K562 (cell line): ENCODE measurements at regions not wholly inside any gene's neighbourhood (a gene's known extent, or its start where the extent isn't known, plus 50 kb on each side); places are given as distances from the start of the nearest gene placed in this dataset.

Source experiments
- ATAC-seq: fragments of 200-7000 bp; cut with Tn5 transposase; 3 replicates; pipeline ENCODE4 v1.9.1; 2020; ENCODE audit warnings: moderate library complexity
- BruUV-seq: library from RNA; stranded (reverse); fragments of 400-500 nt; replicated peaks from 2 replicates; lab custom pipeline; 2021; lab: Mats Ljungman, UMichigan
- CTCF ChIA-PET: fragments of 300-600 bp; formaldehyde crosslinking; extraction: SDS; loops from one replicate; lab custom pipeline; 2021; ENCODE audit warnings: low intra/inter-chr PET ratio; lab: Yijun Ruan, JAX
- POLR2A ChIA-PET: fragments of 300-600, 350-650 bp; sonication (Branson Sonifier 250); formaldehyde crosslinking; extraction: SDS; loops from one replicate; lab custom pipeline; 2021; ENCODE audit warnings: antibody characterized with exemption, inconsistent platforms; lab: Yijun Ruan, JAX
- DNase-seq, 4 experiments: peaks; one replicate each; pipeline versions ENCODE4 v3.0.0 to v3.0.0-alpha.2; 2011 to 2018; ENCODE audit warnings: low spot score in 3 of 4, mixed read lengths in 3 of 4; ENCODE audit errors: extremely low read depth in 1 of 4
- FAIRE-seq: peaks from 2 replicates; lab custom pipeline; 2011; peaks lifted over from hg19 to GRCh38; lab: Jason Lieb, UNC
- H2AFZ ChIP-seq: 2 replicates; pipeline ENCODE4 v1.6.0; 2011; ENCODE audit warnings: low read depth, low read length, control low read depth, inconsistent platforms
- H3K27ac ChIP-seq: fragments of 200-600 bp; 3 replicates; pipeline ENCODE4 v1.8.0; 2011; ENCODE audit warnings: low read depth, mild to moderate bottlenecking, control low read depth, inconsistent platforms, low read length, moderate library complexity, mixed read lengths; ENCODE audit errors: extremely low read depth
- H3K27me3 ChIP-seq, 2 experiments: fragments of 300-600 bp in 1 of 2; 2 replicates in 1 of 2; 3 replicates in 1 of 2; pipeline versions ENCODE4 v1.6.0 to v1.8.0; 2011; ENCODE audit warnings: inconsistent platforms in 2 of 2, low read length in 2 of 2, mild to moderate bottlenecking in 1 of 2, mixed read lengths in 1 of 2, moderate library complexity in 1 of 2; ENCODE audit not compliant: control insufficient read depth in 2 of 2, insufficient read depth in 2 of 2
- H3K36me3 ChIP-seq: fragments of 300-600 bp; 3 replicates; pipeline ENCODE4 v1.8.0; 2011; ENCODE audit warnings: mild to moderate bottlenecking, low read length, inconsistent platforms; ENCODE audit not compliant: control insufficient read depth, insufficient read depth
- H3K4me1 ChIP-seq, 2 experiments: fragments of 200-600 bp in 1 of 2; replicated peaks in 1 of 2; 2 replicates in 1 of 2; 3 replicates in 1 of 2; pipeline versions ENCODE4 v1.5.1 to v1.8.0; 2011; ENCODE audit warnings: inconsistent platforms in 2 of 2, low read length in 2 of 2, mild to moderate bottlenecking in 1 of 2, mixed read lengths in 1 of 2, moderate library complexity in 1 of 2; ENCODE audit not compliant: control insufficient read depth in 2 of 2, insufficient read depth in 2 of 2
- H3K4me2 ChIP-seq: 2 replicates; pipeline ENCODE4 v1.6.1; 2011; ENCODE audit warnings: low read length, control low read depth, inconsistent platforms, mixed read lengths; ENCODE audit not compliant: insufficient read depth
- H3K4me3 ChIP-seq: fragments of 200-600 bp; sonication (generic), shearing (Covaris generic); 2 replicates; pipeline ENCODE4 v1.5.1; 2016; ENCODE audit warnings: control low read depth, inconsistent platforms
- H3K79me2 ChIP-seq: fragments of 200-600 bp; 3 replicates; pipeline ENCODE4 v1.8.0; 2011; ENCODE audit warnings: low read length, inconsistent platforms; ENCODE audit not compliant: control insufficient read depth, insufficient read depth
- H3K9ac ChIP-seq, 2 experiments: 2 replicates each; pipeline versions ENCODE4 v1.6.0 to v1.6.1; 2011; ENCODE audit warnings: low read depth in 2 of 2, low read length in 2 of 2, control low read depth in 1 of 2, inconsistent platforms in 1 of 2, mild to moderate bottlenecking in 1 of 2, mixed read lengths in 1 of 2; ENCODE audit not compliant: insufficient read depth in 1 of 2
- H3K9me1 ChIP-seq: one replicate; pipeline ENCODE4 v1.6.0; 2011; ENCODE audit warnings: inconsistent platforms, mild to moderate bottlenecking, low read length, moderate library complexity; ENCODE audit not compliant: control insufficient read depth, insufficient read depth
- H3K9me3 ChIP-seq: replicated peaks from 2 replicates; pipeline ENCODE4 v1.5.1; 2011; ENCODE audit warnings: low read depth, low read length, inconsistent platforms; ENCODE audit not compliant: control insufficient read depth, insufficient read depth
- H4K20me1 ChIP-seq: replicated peaks from 2 replicates; pipeline ENCODE4 v1.6.1; 2011; ENCODE audit warnings: low read length, inconsistent platforms, mixed read lengths; ENCODE audit not compliant: control insufficient read depth, insufficient read depth
- ARHGAP35 ChIP-seq: fragments of 450-650 bp; IDR thresholded peaks from 2 replicates; pipeline ENCODE4 v1.6.1; 2018; ENCODE audit not compliant: partially characterized antibody
- CBX5 ChIP-seq: IDR thresholded peaks from 2 replicates; pipeline ENCODE4 v1.6.1; 2014; ENCODE audit warnings: low read depth, borderline replicate concordance
- CREB3L1 ChIP-seq: fragments of 450-650 bp; IDR thresholded peaks from 2 replicates; pipeline ENCODE4 v1.6.1; 2014; ENCODE audit warnings: low read depth, mild to moderate bottlenecking, moderate library complexity, borderline replicate concordance
- GTF2A2 ChIP-seq: IDR thresholded peaks from 2 replicates; pipeline ENCODE4 v1.6.1; 2016; ENCODE audit warnings: mild to moderate bottlenecking, missing genetic modification characterization, missing compliant biosample characterization
- MNT ChIP-seq, 2 experiments: fragments of 450-650 bp; conservative IDR thresholded peaks; 2 replicates each; pipeline ENCODE4 v1.6.1; 2017; ENCODE audit warnings: mild to moderate bottlenecking in 2 of 2, moderate library complexity in 2 of 2
- NCOR1 ChIP-seq: fragments of 450-650 bp; IDR thresholded peaks from 2 replicates; pipeline ENCODE4 v1.6.1; 2016; ENCODE audit warnings: mild to moderate bottlenecking, moderate library complexity
- NR1H2 ChIP-seq: sonication (generic); formaldehyde crosslinking; IDR thresholded peaks from 2 replicates; pipeline ENCODE4 v1.4.0; 2020; ENCODE audit warnings: mild to moderate bottlenecking, missing genetic modification reagents
- RBBP5 ChIP-seq: fragments of 200-600 bp; sonication (generic); IDR thresholded peaks from 2 replicates; pipeline ENCODE4 v1.6.1; 2012; ENCODE audit warnings: borderline replicate concordance, mild to moderate bottlenecking, low read length, control low read depth, inconsistent platforms; ENCODE audit not compliant: insufficient read depth, poor library complexity, severe bottlenecking
- SETDB1 ChIP-seq: IDR thresholded peaks from one replicate; pipeline ENCODE4 v1.6.1; 2012; ENCODE audit warnings: low read length, control low read depth, inconsistent platforms
- SIN3B ChIP-seq: fragments of 450-650 bp; IDR thresholded peaks from 2 replicates; pipeline ENCODE4 v1.6.1; 2017; ENCODE audit warnings: low read depth, mild to moderate bottlenecking, moderate library complexity
- SP2 ChIP-seq: IDR thresholded peaks from 2 replicates; pipeline ENCODE4 v1.6.1; 2011; ENCODE audit warnings: mild to moderate bottlenecking, low read depth, low read length, moderate library complexity; ENCODE audit not compliant: poor library complexity, severe bottlenecking; ENCODE audit errors: extremely low read depth
- ZBTB7A ChIP-seq: IDR thresholded peaks from 2 replicates; pipeline ENCODE4 v1.6.1; 2011; ENCODE audit warnings: low read depth, mild to moderate bottlenecking, low read length, moderate library complexity, borderline replicate concordance; ENCODE audit not compliant: control insufficient read depth
- ZNF24 ChIP-seq: fragments of 450-650 bp; IDR thresholded peaks from 2 replicates; pipeline ENCODE4 v1.6.1; 2016
- ZNF57 ChIP-seq: fragments of 450-650 bp; formaldehyde crosslinking; IDR thresholded peaks from 2 replicates; pipeline ENCODE4 v1.4.0; 2020; ENCODE audit warnings: mild to moderate bottlenecking, moderate library complexity
- ZNF75A ChIP-seq: fragments of 450-650 bp; formaldehyde crosslinking; IDR thresholded peaks from 2 replicates; pipeline ENCODE4 v1.4.0; 2020; ENCODE audit warnings: mild to moderate bottlenecking
- ZNF780A ChIP-seq: fragments of 250-450 bp; sonication (Bioruptor Pico); IDR thresholded peaks from 2 replicates; pipeline ENCODE4 v1.5.0; 2021; ENCODE audit warnings: mild to moderate bottlenecking
- WGBS: fragments of 100-300 bp; shearing (Covaris generic); methylation state at CpG from one replicate; pipeline ENCODE4 v1.1.6; 2016; ENCODE audit warnings: low coverage, mixed read lengths; ENCODE audit not compliant: insufficient coverage; ENCODE audit errors: missing lambda C conversion rate; 5-methylcytosine and 5-hydroxymethylcytosine counted together
- in situ Hi-C: fragments of 300-500 bp; cut with MboI; formaldehyde crosslinking; loops from 4 replicates; pipeline ENCODE4 v1.15.0; 2018; ENCODE audit warnings: inconsistent platforms, mixed read lengths
- intact Hi-C: fragments of 100-400 bp; cut with micrococcal nuclease; formaldehyde crosslinking; loops from 2 replicates; pipeline ENCODE4 v1.14.2; 2022

- DNase-seq: no peak
- no peaks in the 10 kb centered on the region for H3K4me1 ChIP-seq
- TF ChIP-seq ZBTB7A: no peak
- TF ChIP-seq NR1H2: no peak
- TF ChIP-seq SETDB1: no peak
- no peak for TF ChIP-seq ZNF75A
- no peak for TF ChIP-seq SP2
- TF ChIP-seq, all 486 proteins: peak for 0
- ATAC-seq: no peak
- no peaks in the 10 kb centered on the region for H3K36me3 ChIP-seq
- no TSS peak for BruUV-seq
- no peak overlapping the region for H3K4me3 ChIP-seq
- 0% methylated on average over 1 of the region's 1 CpG for WGBS
- H3K9me3 ChIP-seq: no peaks in the 10 kb centered on the region
- no peak overlapping the region for H3K27ac ChIP-seq
- H3K27me3 ChIP-seq: no peaks in the 10 kb centered on the region
- no peak overlapping the region for H3K4me2 ChIP-seq
- H2AFZ ChIP-seq: no peak overlapping the region
- no peaks in the 10 kb centered on the region for H3K9me1 ChIP-seq
- no peak for FAIRE-seq
- ChIA-PET POLR2A (no interaction called here), CTCF (interaction anchor here (0.7 kb wide), 1 partner anchor 28 kb away, joined by 3 read pairs; no protein-coding TSS in a partner anchor)
- H3K9ac ChIP-seq: no peak overlapping the region
- H3K79me2 ChIP-seq: no peaks in the 10 kb centered on the region
- in situ Hi-C loops: no loop called here
- no peaks in the 10 kb centered on the region for H4K20me1 ChIP-seq
- intact Hi-C loops: no loop called here
Measured at GRCh38 chr2:160613466-160614153, 120.0 kb upstream of the RBMS1 start.

- POLR2A ChIA-PET: no interaction called here
- BruUV-seq: no TSS peak
- Histone ChIP-seq H3K9ac (no peak overlapping the region), H3K27me3 (no peaks in the 10 kb centered on the region), H3K36me3 (no peaks in the 10 kb centered on the region), H3K9me1 (no peaks in the 10 kb centered on the region), H3K4me1 (no peaks in the 10 kb centered on the region), H2AFZ (no peak overlapping the region), H3K4me3 (no peak overlapping the region), H4K20me1 (no peaks in the 10 kb centered on the region), H3K27ac (no peak overlapping the region), H3K79me2 (no peaks in the 10 kb centered on the region), H3K9me3 (no peaks in the 10 kb centered on the region), H3K4me2 (no peak overlapping the region)
- in situ Hi-C loops: no loop called here
- CTCF ChIA-PET: no interaction called here
- ATAC-seq (no peak), FAIRE-seq (no peak), DNase-seq (no peak)
- intact Hi-C loops: no loop called here
- TF ChIP-seq GTF2A2 (no peak), CREB3L1 (no peak), ZNF24 (no peak), CBX5 (no peak), NCOR1 (no peak), SIN3B (no peak), MNT (conservative IDR thresholded peaks at IDR 0.05) (no peak), RBBP5 (no peak), ZNF780A (CRISPR knock-in tag) (no peak), ARHGAP35 (no peak), ZNF57 (CRISPR knock-in tag) (no peak)
Measured at GRCh38 chr2:160614391-160614790, 120.8 kb upstream of the RBMS1 start.
